ENCODE measurements at regions not wholly inside any gene's neighbourhood (a gene's known extent, or its start where the extent isn't known, plus 50 kb on each side); places are given as distances from the start of the nearest gene placed in this dataset.

GRCh38 chr2:138445227-138445626 is 56.3 kb upstream of the SPOPL start:
- DNase-seq (ENCODE audit: extremely low read depth in 1 of 11, low read depth in 9 of 11, low spot score in 4 of 11), result no peak

- DNase-seq (ENCODE audit: extremely low read depth in 1 of 11, low read depth in 9 of 11, low spot score in 4 of 11), result no peak
Observed at GRCh38 chr2:138446043-138446442, 55.5 kb upstream of the SPOPL start.

DNA sequence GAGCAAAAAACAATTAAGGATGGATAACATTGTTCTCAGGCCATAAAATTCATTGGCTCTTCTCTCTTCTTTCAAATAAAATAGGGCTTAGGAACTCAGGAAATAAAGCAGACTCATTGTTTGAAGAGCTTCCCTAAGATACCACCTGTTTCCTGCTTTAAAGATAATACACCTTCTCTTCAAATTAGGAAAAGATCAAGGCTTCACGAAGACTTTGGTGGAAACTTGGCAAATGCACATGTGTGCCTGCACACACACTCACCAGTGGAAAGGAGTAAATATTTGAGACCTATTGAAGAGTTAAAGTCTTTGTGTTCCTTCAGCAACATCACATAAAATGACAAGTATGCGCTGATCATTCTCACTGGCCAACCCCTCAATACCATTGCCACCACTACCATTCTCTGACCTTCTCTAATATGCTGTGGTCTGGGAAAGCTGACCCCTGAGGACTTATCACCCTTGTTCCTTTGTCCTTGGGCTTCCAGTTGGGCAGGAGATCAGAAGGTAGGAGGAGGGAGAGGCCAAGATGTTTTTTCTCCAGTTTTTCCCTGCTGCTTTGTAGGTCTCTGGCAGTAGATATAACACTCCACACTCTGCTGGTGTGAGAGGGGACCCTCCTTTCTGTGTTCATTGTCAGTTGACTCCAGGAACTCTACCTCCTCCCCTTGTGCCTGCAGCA is 53.5 kb upstream of the SPOPL start:
- DNase-seq (ENCODE audit: extremely low read depth in 1 of 11, low read depth in 9 of 11, low spot score in 4 of 11), result no peak

All from renal cortex interstitium (tissue), 11 donors.